ENCODE measurements at regions not wholly inside any gene's neighbourhood (a gene's known extent, or its start where the extent isn't known, plus 50 kb on each side); places are given as distances from the start of the nearest gene placed in this dataset.

- no peaks in the 10 kb centered on the region for H3K79me2 ChIP-seq (ENCODE audit: insufficient read depth, low read length)
- no peak overlapping the region for H3K27ac ChIP-seq (ENCODE audit: low read depth, low read length)
- H3K4me2 ChIP-seq (ENCODE audit: low read depth, low read length, poor library complexity, severe bottlenecking), result no peak overlapping the region
- no peaks in the 10 kb centered on the region for H3K9me2 ChIP-seq (replicated peaks; ENCODE audit: insufficient read depth, low read length)
- H3K4me3 ChIP-seq (ENCODE audit: insufficient read depth, low read length, poor library complexity, severe bottlenecking), result no peak overlapping the region
- no peaks in the 10 kb centered on the region for H3K27me3 ChIP-seq (ENCODE audit: low read length)
- H4K20me1 ChIP-seq (ENCODE audit: low read depth, low read length), result no peaks in the 10 kb centered on the region
- H3K36me3 ChIP-seq (ENCODE audit: low read length), result no peaks in the 10 kb centered on the region
- H3K9me3 ChIP-seq (ENCODE audit: insufficient read depth, low read length), result no peaks in the 10 kb centered on the region
- no peak overlapping the region for H3K9ac ChIP-seq (ENCODE audit: low read length)
- no peaks in the 10 kb centered on the region for H3F3A ChIP-seq (ENCODE audit: insufficient read depth)
- no peak overlapping the region for H2AFZ ChIP-seq (ENCODE audit: low read depth, low read length, severe bottlenecking)
- no peak for TF ChIP-seq EZH2phosphoT487 (conservative IDR thresholded peaks at IDR 0.05; ENCODE audit: low read length)
- no peak for TF ChIP-seq CTCF (IDR thresholded peaks at IDR 0.05; ENCODE audit: insufficient read depth, low read length, poor library complexity, severe bottlenecking)
Measured at GRCh38 chr3:78279091-78279490, 1239.2 kb downstream of the ROBO2 start.

GRCh38 chr3:78281381-78281780, 1241.5 kb downstream of the ROBO2 start:
- Histone ChIP-seq H3K4me2 (ENCODE audit: low read depth, low read length, poor library complexity, severe bottlenecking) (no peak overlapping the region), H3K9me3 (ENCODE audit: insufficient read depth, low read length) (no peaks in the 10 kb centered on the region), H3K4me3 (ENCODE audit: insufficient read depth, low read length, poor library complexity, severe bottlenecking) (no peak overlapping the region), H3F3A (ENCODE audit: insufficient read depth) (no peaks in the 10 kb centered on the region), H3K36me3 (ENCODE audit: low read length) (no peaks in the 10 kb centered on the region), H2AFZ (ENCODE audit: low read depth, low read length, severe bottlenecking) (no peak overlapping the region), H3K27ac (ENCODE audit: low read depth, low read length) (no peak overlapping the region), H3K79me2 (ENCODE audit: insufficient read depth, low read length) (no peaks in the 10 kb centered on the region), H3K9me2 (replicated peaks; ENCODE audit: insufficient read depth, low read length) (no peaks in the 10 kb centered on the region), H3K9ac (ENCODE audit: low read length) (no peak overlapping the region), H4K20me1 (ENCODE audit: low read depth, low read length) (no peaks in the 10 kb centered on the region), H3K27me3 (ENCODE audit: low read length) (no peaks in the 10 kb centered on the region)
- no peak for TF ChIP-seq EZH2phosphoT487 (conservative IDR thresholded peaks at IDR 0.05; ENCODE audit: low read length)
- no peak for TF ChIP-seq CTCF (IDR thresholded peaks at IDR 0.05; ENCODE audit: insufficient read depth, low read length, poor library complexity, severe bottlenecking)

GRCh38 chr3:78283994-78284393, 1244.1 kb downstream of the ROBO2 start:
- no peaks in the 10 kb centered on the region for H3K9me3 ChIP-seq (ENCODE audit: insufficient read depth, low read length)
- H3K27me3 ChIP-seq (ENCODE audit: low read length), result no peaks in the 10 kb centered on the region
- TF ChIP-seq CTCF (IDR thresholded peaks at IDR 0.05; ENCODE audit: insufficient read depth, low read length, poor library complexity, severe bottlenecking) (no peak), EZH2phosphoT487 (conservative IDR thresholded peaks at IDR 0.05; ENCODE audit: low read length) (no peak)
- no peak overlapping the region for H2AFZ ChIP-seq (ENCODE audit: low read depth, low read length, severe bottlenecking)
- H4K20me1 ChIP-seq (ENCODE audit: low read depth, low read length), result no peaks in the 10 kb centered on the region
- H3F3A ChIP-seq (ENCODE audit: insufficient read depth), result no peaks in the 10 kb centered on the region
- H3K36me3 ChIP-seq (ENCODE audit: low read length), result no peaks in the 10 kb centered on the region
- no peaks in the 10 kb centered on the region for H3K9me2 ChIP-seq (replicated peaks; ENCODE audit: insufficient read depth, low read length)
- no peak overlapping the region for H3K4me2 ChIP-seq (ENCODE audit: low read depth, low read length, poor library complexity, severe bottlenecking)
- no peak overlapping the region for H3K9ac ChIP-seq (ENCODE audit: low read length)
- H3K4me3 ChIP-seq (ENCODE audit: insufficient read depth, low read length, poor library complexity, severe bottlenecking), result no peak overlapping the region
- no peaks in the 10 kb centered on the region for H3K79me2 ChIP-seq (ENCODE audit: insufficient read depth, low read length)
- H3K27ac ChIP-seq (ENCODE audit: low read depth, low read length), result no peak overlapping the region
